Left forelimb (tissue), 1 donor: ENCODE measurements at regions not wholly inside any gene's neighbourhood (a gene's known extent, or its start where the extent isn't known, plus 50 kb on each side); places are given as distances from the start of the nearest gene placed in this dataset.
"Not testable (repeated sequence)": the region's sequence is repeated elsewhere in the genome, so short reads cannot be mapped to it uniquely, and the experiment has no call there.

Experiments used
- DNase-seq: peaks from one replicate; pipeline ENCODE4 v3.0.0-alpha.2; 2018; ENCODE audit warnings: low spot score

DNA sequence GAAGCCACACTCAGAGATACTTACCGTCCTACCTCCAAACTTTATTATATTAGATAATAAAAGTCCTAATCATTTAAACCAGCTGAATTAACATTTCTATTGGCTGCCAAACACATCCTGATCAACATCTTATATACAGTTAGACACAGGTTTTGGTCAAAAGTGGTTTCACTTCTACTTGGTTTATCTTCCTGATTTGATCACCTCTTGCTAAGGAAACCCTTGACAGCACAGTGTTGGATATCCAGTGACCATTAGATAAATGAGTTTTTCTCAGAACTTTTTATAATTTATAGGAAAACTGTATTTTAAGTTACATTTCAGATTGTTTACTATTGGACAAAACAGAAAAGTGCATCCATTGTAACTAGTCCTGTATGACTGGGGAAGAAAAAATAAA, 198.4 kb upstream of the NR2F2 start:
- DNase-seq = no peak

DNA sequence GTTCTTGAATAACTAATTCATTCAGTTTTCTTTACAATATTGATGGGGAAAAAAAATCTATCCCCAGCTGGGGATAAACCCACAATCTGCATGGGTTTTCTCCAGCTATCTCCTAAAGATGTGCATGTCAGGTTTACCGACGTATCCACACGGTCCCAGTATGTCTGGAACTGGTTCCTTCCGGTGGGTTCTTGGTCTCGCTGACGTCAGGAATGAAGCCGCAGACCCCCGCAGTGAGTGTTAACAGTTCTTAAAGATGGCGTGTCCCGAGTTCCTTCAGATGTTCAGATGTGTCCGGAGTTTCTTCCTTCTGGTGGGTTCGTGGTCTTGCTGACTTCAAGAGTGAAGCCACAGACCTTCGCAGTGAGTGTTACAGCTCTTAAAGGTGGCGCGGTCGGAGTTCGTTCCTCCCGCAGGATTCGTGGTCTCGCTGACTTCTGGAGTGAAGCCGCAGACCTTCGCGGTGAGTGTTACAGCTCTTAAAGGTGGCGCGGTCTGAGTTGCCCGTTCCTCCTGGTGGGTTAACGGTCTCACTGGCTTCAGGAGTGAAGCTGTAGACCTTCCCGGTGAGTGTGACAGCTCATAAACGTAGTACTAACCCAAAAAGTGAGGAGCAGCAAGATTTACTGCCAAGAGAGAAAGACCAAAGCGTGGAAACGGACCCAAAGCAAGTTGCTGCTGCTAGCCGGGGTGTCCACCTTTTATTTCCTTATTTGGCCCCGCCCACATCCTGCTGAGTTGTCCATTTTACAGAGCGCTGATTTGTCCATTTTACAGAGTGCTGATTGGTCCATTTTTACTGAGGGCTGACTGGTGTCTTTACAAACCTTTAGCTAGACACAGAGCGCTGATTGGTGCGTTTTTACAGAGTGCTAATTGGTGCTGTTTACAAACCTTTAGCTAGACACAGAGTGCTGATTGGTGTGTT, 195.1 kb upstream of the NR2F2 start:
- DNase-seq = no peak

DNA sequence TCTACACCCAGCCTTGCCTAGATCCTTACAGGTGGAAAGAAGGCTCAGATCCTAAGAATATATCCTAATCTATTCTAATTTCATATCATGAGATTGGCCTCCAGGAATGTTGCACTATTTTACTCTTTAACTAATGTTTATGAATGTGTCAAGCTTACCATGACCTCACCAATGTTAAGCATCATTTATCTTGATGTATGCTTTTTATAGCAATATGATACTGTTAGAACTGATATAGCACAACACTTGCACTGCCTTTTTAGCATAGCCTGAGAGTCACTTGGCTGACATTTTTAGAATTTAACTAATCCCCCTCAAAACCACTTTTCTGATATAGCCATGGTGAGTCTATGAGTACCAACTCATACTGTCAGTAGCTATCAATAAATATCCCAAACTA, 191.5 kb upstream of the NR2F2 start:
- DNase-seq = no peak

DNA sequence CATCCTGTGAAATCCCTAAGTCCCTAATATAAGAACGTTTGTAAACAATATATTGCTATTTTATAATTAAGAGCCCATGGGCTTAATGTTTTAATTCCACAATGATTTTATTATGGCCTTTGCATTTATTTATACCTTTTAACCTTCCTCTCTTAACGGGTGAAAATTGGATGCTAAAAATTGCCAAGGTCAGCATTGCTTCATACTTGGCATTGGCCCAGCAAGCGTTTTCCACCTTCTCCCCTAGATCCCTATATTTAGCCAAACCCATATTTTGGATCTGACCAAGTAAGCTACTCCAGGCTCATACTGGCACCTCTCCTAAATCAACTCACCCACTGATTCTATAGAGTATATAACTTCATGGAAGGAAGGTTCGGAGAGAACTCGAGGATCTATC, 188.0 kb upstream of the NR2F2 start:
- no peak for DNase-seq

DNA sequence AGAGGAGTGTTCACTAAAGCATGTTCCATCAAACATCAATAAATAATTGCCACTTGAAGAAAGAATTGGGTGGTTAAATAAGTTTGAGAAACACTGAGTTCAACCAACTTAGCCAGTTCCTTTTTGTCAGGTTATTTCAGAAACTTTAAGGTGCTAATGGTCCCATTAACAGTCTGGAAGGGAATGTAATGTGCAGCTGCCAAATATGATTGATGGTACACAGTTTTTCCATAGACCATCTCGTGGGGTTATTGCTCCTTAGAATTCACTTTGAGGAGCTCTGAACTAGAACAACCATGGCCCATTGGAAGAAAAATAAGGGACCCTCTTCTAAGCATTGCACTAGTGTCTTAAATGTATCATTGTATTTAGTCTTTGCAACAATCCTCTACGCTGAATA, 185.8 kb upstream of the NR2F2 start:
- DNase-seq = no peak

DNA sequence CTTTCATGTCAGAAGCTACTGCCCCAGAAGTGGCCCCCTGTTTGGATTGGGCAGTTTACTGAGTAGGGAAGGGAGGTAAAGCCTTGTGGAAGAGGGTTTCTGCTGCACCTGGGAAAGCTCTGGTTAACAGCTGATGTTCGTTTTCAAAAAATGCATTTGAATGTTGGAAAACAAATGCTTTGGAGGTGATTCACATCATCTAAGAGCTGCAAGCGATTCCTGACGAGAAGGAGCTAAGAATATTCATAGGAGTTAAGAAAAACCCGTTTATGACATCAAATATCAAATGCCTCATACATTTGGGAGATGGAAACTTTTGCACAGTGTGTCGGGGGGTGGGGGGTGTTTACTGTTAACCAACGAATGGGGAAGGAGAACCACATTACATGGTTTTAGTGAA, 183.8 kb upstream of the NR2F2 start:
- DNase-seq = no peak

- DNase-seq = no peak
Measured at GRCh38 chr15:96147267-96147666, 183.2 kb upstream of the NR2F2 start.

GRCh38 chr15:96150254-96150653, 180.2 kb upstream of the NR2F2 start:
- no peak for DNase-seq

- not testable (repeated sequence) for DNase-seq
Measured at GRCh38 chr15:96151749-96152148, 178.8 kb upstream of the NR2F2 start.

GRCh38 chr15:96153929-96154328, 176.6 kb upstream of the NR2F2 start:
- DNase-seq = no peak

DNA sequence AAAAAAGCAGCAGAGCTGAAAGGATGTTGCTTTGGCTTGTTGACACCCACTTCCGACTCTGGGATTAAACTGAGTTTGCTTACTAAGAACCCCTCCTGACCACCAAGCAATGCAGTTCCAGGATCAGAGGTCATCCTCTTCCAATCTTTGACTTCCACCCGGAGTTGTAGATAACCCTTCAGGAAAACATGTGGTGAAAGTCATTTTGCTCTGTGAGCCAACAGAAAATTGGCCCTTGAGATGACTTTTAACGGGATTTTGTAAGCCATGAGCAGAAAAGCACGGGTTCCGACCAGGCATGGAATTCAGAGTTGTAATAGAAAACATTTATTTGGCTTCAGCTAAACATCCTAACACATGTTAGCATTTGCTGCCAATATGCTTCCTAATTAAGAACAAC, 171.6 kb upstream of the NR2F2 start:
- no peak for DNase-seq

DNA sequence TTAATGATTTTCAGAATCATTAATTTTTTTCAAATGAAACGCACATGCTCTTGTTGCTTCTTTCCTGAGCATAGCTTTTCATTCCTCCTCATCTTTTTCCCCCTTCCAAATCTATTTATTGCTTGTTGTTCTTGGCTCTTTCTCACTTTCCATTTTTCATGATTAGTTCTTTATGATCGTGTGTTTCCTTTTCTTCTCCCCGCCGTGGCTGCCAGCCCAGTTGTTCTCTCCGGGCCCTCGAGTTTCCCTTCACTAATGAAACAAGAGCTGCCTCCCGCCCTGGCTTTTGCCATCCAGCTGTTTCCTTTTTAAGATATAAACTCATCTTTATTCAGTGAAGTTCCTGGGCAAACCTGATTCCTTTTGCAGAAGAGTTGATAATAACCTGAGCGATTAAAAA, 170.2 kb upstream of the NR2F2 start:
- peak; percentile 76 for DNase-seq

- no peak for DNase-seq
Measured at GRCh38 chr15:96160800-96161199, 169.7 kb upstream of the NR2F2 start.

GRCh38 chr15:96162322-96162721, 168.2 kb upstream of the NR2F2 start:
- DNase-seq = no peak

DNA sequence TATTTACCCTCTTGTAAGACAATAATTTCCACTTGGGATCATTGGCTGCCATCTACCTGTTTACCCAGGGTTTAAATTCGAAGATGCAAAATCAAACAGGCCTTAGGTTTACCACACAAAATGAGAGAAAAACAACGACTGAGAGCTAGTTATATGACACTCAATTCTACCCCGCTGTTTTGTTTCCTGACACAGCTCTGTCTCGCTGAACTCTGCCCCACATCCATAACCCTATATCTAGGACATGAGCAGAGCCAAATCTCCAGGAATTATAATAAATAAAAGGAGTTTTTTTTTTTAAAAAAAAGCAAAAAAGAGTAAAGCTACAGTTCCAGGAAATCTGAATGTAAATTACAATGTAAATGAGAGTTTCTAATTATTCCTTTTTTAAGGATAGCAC, 165.4 kb upstream of the NR2F2 start:
- no peak for DNase-seq

DNA sequence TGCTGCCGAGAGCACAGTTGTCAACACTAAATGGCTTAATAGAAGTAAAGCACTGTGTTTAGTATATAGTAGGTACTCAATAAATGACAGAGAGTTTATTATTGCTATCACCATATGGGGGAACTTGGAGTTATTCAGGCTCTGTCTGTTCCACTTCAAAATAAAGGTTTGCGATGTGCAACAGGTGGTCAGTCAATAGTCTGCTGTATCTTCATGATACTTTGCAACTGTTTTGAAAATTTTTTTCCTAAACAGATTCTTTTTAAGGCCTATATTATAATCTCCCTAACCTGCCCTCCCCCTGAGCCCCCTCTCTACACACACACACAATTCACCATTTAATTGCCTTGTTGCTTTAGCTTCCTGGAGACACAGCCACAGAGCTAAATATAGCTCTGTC, 164.7 kb upstream of the NR2F2 start:
- no peak for DNase-seq

DNA sequence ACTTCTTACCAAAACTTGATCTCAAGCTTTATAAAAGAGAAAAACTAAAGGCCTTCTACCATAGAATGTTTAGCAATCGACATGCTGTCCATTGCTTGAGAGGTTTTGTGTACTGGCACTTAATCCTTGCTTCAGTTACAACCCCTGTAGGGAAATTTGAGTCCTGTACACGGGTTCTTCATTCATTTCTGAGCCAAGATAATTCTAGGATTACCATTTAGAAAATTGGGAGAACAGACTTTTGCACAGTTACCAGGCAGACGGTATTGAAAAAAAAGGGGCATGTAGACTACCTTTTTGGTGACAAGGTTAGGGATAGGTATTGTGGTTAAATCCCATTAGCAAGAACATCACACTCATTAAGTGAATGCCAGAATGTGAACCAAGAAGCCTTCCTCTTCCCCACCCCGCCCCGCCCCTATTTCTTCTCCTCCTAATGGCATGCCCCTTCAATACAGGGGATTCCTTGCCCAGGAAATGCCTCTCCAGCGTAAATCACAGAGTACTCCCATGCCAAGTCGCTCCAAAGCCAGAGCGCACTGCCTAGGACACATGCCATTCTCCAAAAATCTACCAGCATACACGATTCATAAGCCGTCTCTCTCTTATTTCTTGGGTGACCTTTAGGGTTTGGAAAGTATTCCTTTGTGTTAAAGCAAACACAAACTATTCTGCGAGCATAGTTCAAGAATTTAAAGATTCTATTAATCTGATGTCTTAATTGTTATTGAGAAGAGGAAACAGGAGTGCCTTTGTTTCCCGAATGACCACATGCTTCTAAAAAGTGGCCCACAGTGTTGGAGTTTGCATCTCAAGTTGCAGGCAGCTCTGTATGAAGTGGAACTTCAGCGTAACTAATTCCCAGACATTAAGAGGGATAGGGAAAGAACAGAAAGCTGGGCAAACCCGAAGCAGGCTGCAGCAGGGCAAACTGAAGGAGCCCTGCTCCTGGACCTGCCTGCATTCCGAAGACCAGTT, 164.0 kb upstream of the NR2F2 start:
- no peak for DNase-seq

GRCh38 chr15:96170616-96170978, 159.9 kb upstream of the NR2F2 start:
- DNase-seq = not testable (repeated sequence)

DNA sequence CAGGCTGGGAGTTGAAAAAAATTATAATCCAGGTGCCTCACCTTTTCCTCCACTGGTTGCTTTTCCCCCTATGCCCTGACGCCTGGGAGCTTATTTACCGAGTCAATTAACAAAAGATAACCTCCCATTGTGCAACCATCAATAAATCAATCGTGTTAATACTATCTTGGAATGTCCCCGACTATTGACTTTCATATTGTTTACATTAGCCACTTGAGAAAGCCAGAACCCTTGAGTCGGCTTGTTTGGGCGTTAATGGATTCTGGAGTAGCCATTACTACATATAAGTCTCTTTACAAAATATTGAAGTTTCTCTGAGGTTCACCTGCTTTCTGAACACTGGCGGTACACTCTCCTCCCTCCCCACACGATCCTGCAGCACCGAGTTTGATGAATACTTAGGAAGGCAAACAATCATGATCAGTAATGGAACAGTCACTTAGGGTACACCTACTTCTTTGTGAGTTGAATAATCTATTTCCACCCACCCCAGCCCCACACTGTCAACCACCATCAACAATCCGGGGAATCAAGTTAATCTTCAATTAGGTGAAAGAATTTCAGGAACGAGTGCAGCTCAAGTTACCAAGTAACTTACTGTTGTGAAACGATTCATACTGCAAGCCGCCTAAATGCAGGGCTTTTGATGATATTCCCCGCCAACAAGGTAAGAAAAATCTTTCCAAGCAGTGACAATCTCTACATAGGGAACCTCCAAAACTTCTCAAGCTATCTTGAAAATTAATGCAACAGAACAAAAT, 159.3 kb upstream of the NR2F2 start:
- DNase-seq = no peak

GRCh38 chr15:96171853-96172296, 158.6 kb upstream of the NR2F2 start:
- DNase-seq = no peak

DNA sequence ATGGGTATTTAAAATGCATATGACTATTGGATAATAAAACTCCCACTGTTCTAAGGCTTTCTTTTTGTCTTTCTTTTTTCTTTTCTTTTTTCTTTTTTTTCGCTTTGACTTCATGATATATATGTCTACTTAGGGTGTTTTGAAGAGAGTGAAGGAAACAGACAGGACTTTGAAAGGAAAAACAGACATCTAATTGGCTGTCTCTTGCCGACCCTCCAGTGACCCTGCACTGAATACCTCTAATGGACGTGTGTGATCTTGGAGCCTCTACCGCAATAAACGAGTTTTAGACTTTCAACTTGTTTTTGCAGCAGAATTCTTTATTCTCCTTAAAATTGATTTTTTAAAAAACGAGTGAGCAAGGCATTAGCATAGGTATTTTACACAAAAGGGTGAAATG, 158.1 kb upstream of the NR2F2 start:
- DNase-seq = no peak

- DNase-seq = no peak
Measured at GRCh38 chr15:96176831-96177230, 153.7 kb upstream of the NR2F2 start.
